ENCODE measurements at regions not wholly inside any gene's neighbourhood (a gene's known extent, or its start where the extent isn't known, plus 50 kb on each side); places are given as distances from the start of the nearest gene placed in this dataset.

DNA sequence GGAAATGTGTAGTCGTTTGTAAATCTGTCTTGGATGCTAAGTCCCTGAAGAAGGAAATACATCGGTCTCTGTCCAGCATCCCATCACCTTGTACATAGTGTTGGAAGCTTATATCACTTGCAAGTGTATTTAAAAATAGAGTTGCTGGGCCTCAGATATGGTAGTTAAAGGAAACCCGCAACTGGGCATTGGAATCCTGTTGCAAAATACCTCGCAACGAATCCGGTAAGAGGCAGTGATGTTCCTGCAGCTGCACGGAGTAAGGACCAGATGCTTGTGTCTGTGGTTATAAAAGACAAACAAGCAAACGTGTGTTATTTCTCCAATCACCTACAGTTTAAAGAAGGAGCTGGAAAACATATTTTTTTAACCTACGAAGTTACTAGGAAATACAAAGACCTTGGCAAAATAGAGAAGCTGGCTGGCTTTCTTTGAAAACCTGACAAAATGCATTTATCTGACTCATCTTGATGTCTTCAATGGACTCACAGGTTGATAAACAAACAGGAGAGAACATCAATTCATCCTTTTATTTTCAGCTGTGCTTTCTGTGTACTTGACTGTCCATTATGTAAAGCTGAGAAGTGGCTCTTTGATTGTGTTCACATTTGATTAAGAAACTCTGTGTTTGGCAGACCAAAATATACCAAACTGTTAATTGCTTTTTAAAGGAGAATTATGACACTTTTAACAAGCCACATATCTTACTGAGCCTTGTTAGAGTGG is 326.4 kb downstream of the SFMBT2 start:
- Histone ChIP-seq H3K36me3 (no peaks in the 10 kb centered on the region), H3K9me3 (no peaks in the 10 kb centered on the region), H3K27ac (peak overlapping the region in 3 of 4 donors; percentile 2 to 39 (median 14)), H3K4me3 (no peak overlapping the region), H3K4me1 (no peaks in the 10 kb centered on the region), H3K27me3 (no peaks in the 10 kb centered on the region)
- no peak for DNase-seq
- TF ChIP-seq POLR2A (IDR thresholded peaks at IDR 0.05): no peak
- in situ Hi-C loops (cut with MboI; ENCODE audit: low pct_ligation_motif_present in 1 of 4, low pct_unique_long_range_greater_than_20kb in 1 of 4, low sequenced_read_pairs in 3 of 4) (no loop called here), intact Hi-C loops (cut with DNase I; ENCODE audit: low total_unique reads) (no loop called here)
- 63 to 64% methylated on average over 7 to 9 of the region's 9 CpGs for WGBS, 2 donors (ENCODE audit: low coverage in 1 of 2)

GRCh38 chr10:7082967-7083366 is 327.9 kb downstream of the SFMBT2 start:
- no peaks in the 10 kb centered on the region for H3K27me3 ChIP-seq
- H3K36me3 ChIP-seq: no peaks in the 10 kb centered on the region
- WGBS, 2 donors (ENCODE audit: low coverage in 1 of 2): 61% methylated on average over 4 of the region's 4 CpGs; no CpG with 5 or more reads in 1 of the 2 donors
- no peaks in the 10 kb centered on the region for H3K9me3 ChIP-seq
- in situ Hi-C loops (cut with MboI; ENCODE audit: low pct_ligation_motif_present in 1 of 4, low pct_unique_long_range_greater_than_20kb in 1 of 4, low sequenced_read_pairs in 3 of 4): no loop called here
- intact Hi-C loops (cut with DNase I; ENCODE audit: low total_unique reads): no loop called here
- H3K27ac ChIP-seq: no peak overlapping the region
- TF ChIP-seq EP300 (IDR thresholded peaks at IDR 0.05; ENCODE audit: low read depth) (no peak), POLR2A (IDR thresholded peaks at IDR 0.05) (no peak), POLR2AphosphoS5 (IDR thresholded peaks at IDR 0.05) (no peak)
- TF ChIP-seq, protein P1, sequence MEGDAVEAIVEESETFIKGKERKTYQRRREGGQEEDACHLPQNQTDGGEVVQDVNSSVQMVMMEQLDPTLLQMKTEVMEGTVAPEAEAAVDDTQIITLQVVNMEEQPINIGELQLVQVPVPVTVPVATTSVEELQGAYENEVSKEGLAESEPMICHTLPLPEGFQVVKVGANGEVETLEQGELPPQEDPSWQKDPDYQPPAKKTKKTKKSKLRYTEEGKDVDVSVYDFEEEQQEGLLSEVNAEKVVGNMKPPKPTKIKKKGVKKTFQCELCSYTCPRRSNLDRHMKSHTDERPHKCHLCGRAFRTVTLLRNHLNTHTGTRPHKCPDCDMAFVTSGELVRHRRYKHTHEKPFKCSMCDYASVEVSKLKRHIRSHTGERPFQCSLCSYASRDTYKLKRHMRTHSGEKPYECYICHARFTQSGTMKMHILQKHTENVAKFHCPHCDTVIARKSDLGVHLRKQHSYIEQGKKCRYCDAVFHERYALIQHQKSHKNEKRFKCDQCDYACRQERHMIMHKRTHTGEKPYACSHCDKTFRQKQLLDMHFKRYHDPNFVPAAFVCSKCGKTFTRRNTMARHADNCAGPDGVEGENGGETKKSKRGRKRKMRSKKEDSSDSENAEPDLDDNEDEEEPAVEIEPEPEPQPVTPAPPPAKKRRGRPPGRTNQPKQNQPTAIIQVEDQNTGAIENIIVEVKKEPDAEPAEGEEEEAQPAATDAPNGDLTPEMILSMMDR (IDR thresholded peaks at IDR 0.05): no peak
- no peaks in the 10 kb centered on the region for H3K4me1 ChIP-seq
- DNase-seq: no peak
- no peak overlapping the region for H3K4me3 ChIP-seq

GRCh38 chr10:7077880-7078279 is 333.0 kb downstream of the SFMBT2 start:
- in situ Hi-C loops (cut with MboI; ENCODE audit: low pct_ligation_motif_present in 1 of 4, low pct_unique_long_range_greater_than_20kb in 1 of 4, low sequenced_read_pairs in 3 of 4) (no loop called here), intact Hi-C loops (cut with DNase I; ENCODE audit: low total_unique reads) (no loop called here)
- WGBS, 2 donors (ENCODE audit: low coverage in 1 of 2): 79 to 84% methylated on average over 3 to 5 of the region's 5 CpGs

GRCh38 chr10:7075851-7076250 is 335.0 kb downstream of the SFMBT2 start:
- WGBS, 2 donors (ENCODE audit: low coverage in 1 of 2): 69% methylated on average over 7 of the region's 7 CpGs; no CpG with 5 or more reads in 1 of the 2 donors
- H3K36me3 ChIP-seq: no peaks in the 10 kb centered on the region
- H3K9me3 ChIP-seq: no peaks in the 10 kb centered on the region
- intact Hi-C loops (cut with DNase I; ENCODE audit: low total_unique reads): no loop called here
- no peaks in the 10 kb centered on the region for H3K27me3 ChIP-seq
- no peak for TF ChIP-seq EP300 (IDR thresholded peaks at IDR 0.05; ENCODE audit: low read depth)
- TF ChIP-seq POLR2A (IDR thresholded peaks at IDR 0.05): no peak
- TF ChIP-seq, protein P1 (IDR thresholded peaks at IDR 0.05): no peak
- TF ChIP-seq POLR2AphosphoS5 (IDR thresholded peaks at IDR 0.05): no peak
- in situ Hi-C loops (cut with MboI; ENCODE audit: low pct_ligation_motif_present in 1 of 4, low pct_unique_long_range_greater_than_20kb in 1 of 4, low sequenced_read_pairs in 3 of 4): no loop called here
- no peak for DNase-seq
- H3K4me1 ChIP-seq: no peaks in the 10 kb centered on the region
- H3K4me3 ChIP-seq: no peak overlapping the region
- H3K27ac ChIP-seq: no peak overlapping the region

More at GRCh38 chr10:7077880-7078279, 333.0 kb downstream of the SFMBT2 start:
- DNase-seq: no peak
- Histone ChIP-seq H3K4me3 (no peak overlapping the region), H3K4me1 (no peaks in the 10 kb centered on the region), H3K36me3 (no peaks in the 10 kb centered on the region), H3K27ac (no peak overlapping the region), H3K27me3 (no peaks in the 10 kb centered on the region), H3K9me3 (no peaks in the 10 kb centered on the region)
- TF ChIP-seq POLR2AphosphoS5 (IDR thresholded peaks at IDR 0.05) (no peak), EP300 (IDR thresholded peaks at IDR 0.05; ENCODE audit: low read depth) (no peak), POLR2A (IDR thresholded peaks at IDR 0.05) (no peak)
- TF ChIP-seq, protein P1 (IDR thresholded peaks at IDR 0.05): no peak

DNA sequence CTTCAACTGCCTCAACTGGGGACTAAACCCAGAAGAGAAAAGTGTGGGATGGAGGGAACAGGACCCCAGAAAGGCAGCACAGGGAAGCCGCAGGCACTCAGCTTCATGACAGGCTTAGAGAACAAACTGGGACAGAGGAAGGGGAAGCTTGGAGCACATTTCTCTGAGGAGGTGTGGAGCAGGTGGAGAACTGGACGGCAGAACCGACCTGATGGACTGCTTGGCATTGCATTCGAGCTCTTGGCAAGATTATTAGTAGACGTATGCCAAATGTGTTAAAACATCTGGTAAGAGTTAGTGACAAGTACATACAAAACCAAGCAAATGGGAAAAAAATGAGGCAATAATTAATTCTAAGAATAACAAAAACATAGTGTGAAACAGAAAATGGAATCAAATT is 335.7 kb downstream of the SFMBT2 start:
- Histone ChIP-seq H3K4me1 (no peaks in the 10 kb centered on the region), H3K9me3 (no peaks in the 10 kb centered on the region), H3K27me3 (no peaks in the 10 kb centered on the region), H3K36me3 (no peaks in the 10 kb centered on the region), H3K27ac (no peak overlapping the region), H3K4me3 (no peak overlapping the region)
- in situ Hi-C loops (cut with MboI; ENCODE audit: low pct_ligation_motif_present in 1 of 4, low pct_unique_long_range_greater_than_20kb in 1 of 4, low sequenced_read_pairs in 3 of 4): no loop called here
- TF ChIP-seq POLR2A (IDR thresholded peaks at IDR 0.05) (no peak), EP300 (IDR thresholded peaks at IDR 0.05; ENCODE audit: low read depth) (no peak), POLR2AphosphoS5 (IDR thresholded peaks at IDR 0.05) (no peak)
- TF ChIP-seq, protein P1 (IDR thresholded peaks at IDR 0.05): no peak
- WGBS, 2 donors (ENCODE audit: low coverage in 1 of 2): 68 to 73% methylated on average over 5 of the region's 5 CpGs
- intact Hi-C loops (cut with DNase I; ENCODE audit: low total_unique reads): no loop called here
- DNase-seq: no peak

Measured in transverse colon (tissue), 4 donors.